ENCODE measurements at regions not wholly inside any gene's neighbourhood (a gene's known extent, or its start where the extent isn't known, plus 50 kb on each side); places are given as distances from the start of the nearest gene placed in this dataset.

DNA sequence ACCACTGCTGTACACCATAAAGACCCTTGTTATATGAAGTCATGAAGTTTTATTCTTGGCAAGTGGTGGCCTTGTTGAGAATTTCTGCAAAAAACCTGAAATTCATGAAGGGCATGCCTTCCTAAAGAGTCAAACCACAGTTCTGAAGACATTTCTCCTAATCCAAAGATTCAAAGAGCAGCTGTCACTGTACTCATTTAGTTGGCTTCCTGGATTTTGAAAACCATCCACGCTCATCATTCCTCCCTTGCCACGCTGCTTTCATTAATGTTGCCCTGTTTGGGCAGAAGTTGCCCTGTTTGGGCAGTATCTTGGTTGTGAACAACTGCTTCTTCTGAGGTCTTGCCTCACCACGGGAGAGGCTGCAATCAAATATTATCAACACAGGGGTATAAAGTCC is 560.3 kb upstream of the TLE4 start:
- no peaks in the 10 kb centered on the region for H3K4me1 ChIP-seq (ENCODE audit: low read depth, poor library complexity, severe bottlenecking)
- H3K27me3 ChIP-seq (ENCODE audit: insufficient read depth, low read depth), result no peaks in the 10 kb centered on the region
- H2AFZ ChIP-seq (ENCODE audit: low read depth), result no peak overlapping the region
- H3K79me2 ChIP-seq (ENCODE audit: insufficient read depth, low read depth), result no peaks in the 10 kb centered on the region
- no peak overlapping the region for H3K9ac ChIP-seq
- H3K4me3 ChIP-seq (IDR thresholded peaks at IDR 0.05; ENCODE audit: insufficient read depth, low read depth, low read length), result no peak overlapping the region
- no peaks in the 10 kb centered on the region for H4K20me1 ChIP-seq (ENCODE audit: insufficient read depth)
- H3K4me2 ChIP-seq, result no peak overlapping the region
- no peak overlapping the region for H3K27ac ChIP-seq
- TF ChIP-seq CTCF (conservative IDR thresholded peaks at IDR 0.05; ENCODE audit: low read depth, low read length), result no peak
- no peaks in the 10 kb centered on the region for H3K36me3 ChIP-seq (ENCODE audit: insufficient read depth)

GRCh38 chr9:79012561-79012960 is 559.2 kb upstream of the TLE4 start:
- Histone ChIP-seq H3K4me1 (ENCODE audit: low read depth, poor library complexity, severe bottlenecking) (no peaks in the 10 kb centered on the region), H3K4me3 (IDR thresholded peaks at IDR 0.05; ENCODE audit: insufficient read depth, low read depth, low read length) (no peak overlapping the region), H3K4me2 (no peak overlapping the region), H2AFZ (ENCODE audit: low read depth) (no peak overlapping the region), H3K27me3 (ENCODE audit: insufficient read depth, low read depth) (no peaks in the 10 kb centered on the region), H3K36me3 (ENCODE audit: insufficient read depth) (no peaks in the 10 kb centered on the region), H3K27ac (no peak overlapping the region), H3K9ac (no peak overlapping the region), H3K79me2 (ENCODE audit: insufficient read depth, low read depth) (no peaks in the 10 kb centered on the region), H4K20me1 (ENCODE audit: insufficient read depth) (no peaks in the 10 kb centered on the region)
- TF ChIP-seq CTCF (conservative IDR thresholded peaks at IDR 0.05; ENCODE audit: low read depth, low read length), result no peak

DNA sequence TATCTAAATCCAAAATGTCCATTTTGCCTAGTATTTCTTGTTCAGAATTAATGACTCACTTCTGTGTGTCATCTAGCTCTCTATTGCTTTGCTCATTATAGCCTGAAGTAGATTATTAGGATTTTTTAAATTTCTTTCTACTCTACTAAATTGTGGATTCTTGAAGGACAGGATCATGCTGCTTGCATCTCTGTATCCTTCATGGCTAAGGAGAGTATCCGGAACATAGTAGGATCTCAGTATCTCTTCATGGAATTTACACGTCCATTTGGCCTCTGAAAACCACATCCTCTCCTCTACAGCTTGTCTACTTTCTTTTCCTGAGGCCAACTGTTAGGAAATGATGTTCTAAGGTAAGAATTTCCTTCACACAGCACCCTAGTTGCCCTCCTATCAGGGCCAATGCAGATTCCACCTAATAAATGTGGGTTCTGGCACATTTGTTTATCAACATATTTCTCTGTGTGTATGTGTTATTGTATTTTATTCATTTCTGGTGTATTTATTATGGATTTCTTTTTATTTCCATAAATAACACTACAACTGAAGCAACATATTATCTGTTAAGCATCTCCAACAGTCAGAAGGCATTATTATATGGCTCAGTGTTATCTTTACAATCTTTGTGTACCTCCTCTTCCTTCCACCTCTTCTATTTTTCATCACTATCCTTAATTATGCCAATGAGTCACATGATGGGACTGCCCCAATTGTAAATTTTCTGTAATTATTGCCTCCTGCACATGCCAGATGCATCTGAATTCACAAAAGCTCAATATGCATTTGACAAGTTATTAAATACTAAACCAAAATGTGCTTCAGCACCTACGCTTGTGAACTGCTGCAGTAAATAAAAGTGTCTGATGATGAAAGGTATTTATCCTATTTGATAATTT is 557.8 kb upstream of the TLE4 start:
- Histone ChIP-seq H2AFZ (ENCODE audit: low read depth) (no peak overlapping the region), H3K27ac (no peak overlapping the region), H3K4me3 (IDR thresholded peaks at IDR 0.05; ENCODE audit: insufficient read depth, low read depth, low read length) (no peak overlapping the region), H3K4me2 (no peak overlapping the region), H4K20me1 (ENCODE audit: insufficient read depth) (no peaks in the 10 kb centered on the region), H3K79me2 (ENCODE audit: insufficient read depth, low read depth) (no peaks in the 10 kb centered on the region), H3K27me3 (ENCODE audit: insufficient read depth, low read depth) (no peaks in the 10 kb centered on the region), H3K9ac (no peak overlapping the region), H3K4me1 (ENCODE audit: low read depth, poor library complexity, severe bottlenecking) (no peaks in the 10 kb centered on the region), H3K36me3 (ENCODE audit: insufficient read depth) (no peaks in the 10 kb centered on the region)
- no peak for TF ChIP-seq CTCF (conservative IDR thresholded peaks at IDR 0.05; ENCODE audit: low read depth, low read length)

DNA sequence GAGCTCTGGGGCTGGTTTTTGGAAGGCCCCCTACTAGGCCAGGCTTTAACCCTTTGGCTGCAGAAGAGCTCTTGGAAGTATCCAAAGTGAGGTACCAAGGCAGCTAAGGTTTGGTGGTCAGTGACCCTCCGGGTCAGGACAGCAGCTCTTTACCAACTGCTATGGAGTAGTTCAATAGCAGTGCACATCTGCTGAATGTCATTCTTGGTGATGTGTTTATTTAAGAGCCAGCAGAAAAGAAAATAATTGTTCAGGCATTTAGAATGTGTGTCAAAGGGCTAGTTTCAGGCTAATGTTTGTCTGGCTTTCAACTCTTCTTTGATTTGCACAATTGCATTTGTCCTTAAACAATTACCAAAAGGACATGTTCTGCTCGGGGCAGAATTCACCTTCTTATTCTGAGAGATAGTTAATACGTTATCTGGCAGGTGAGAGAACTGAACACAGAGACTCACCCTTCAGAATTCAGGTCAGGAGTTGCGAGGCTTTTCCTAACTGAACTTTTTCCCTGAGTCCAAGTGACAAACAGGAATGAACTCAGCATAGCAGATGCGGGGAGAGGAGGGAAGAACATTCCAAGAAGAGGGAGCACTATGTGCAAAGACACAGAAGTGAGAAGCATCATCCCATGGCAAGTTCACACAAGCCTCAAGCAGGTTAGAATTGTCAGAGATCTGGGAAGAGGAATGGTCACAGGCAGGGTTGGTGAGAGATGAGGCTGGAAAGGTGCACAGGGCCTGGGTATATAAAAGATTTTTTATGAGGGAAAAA is 556.7 kb upstream of the TLE4 start:
- H3K36me3 ChIP-seq (ENCODE audit: insufficient read depth), result no peaks in the 10 kb centered on the region
- H3K9ac ChIP-seq, result no peak overlapping the region
- no peaks in the 10 kb centered on the region for H4K20me1 ChIP-seq (ENCODE audit: insufficient read depth)
- no peak overlapping the region for H2AFZ ChIP-seq (ENCODE audit: low read depth)
- H3K4me3 ChIP-seq (IDR thresholded peaks at IDR 0.05; ENCODE audit: insufficient read depth, low read depth, low read length), result no peak overlapping the region
- H3K4me2 ChIP-seq, result no peak overlapping the region
- TF ChIP-seq CTCF (conservative IDR thresholded peaks at IDR 0.05; ENCODE audit: low read depth, low read length), result no peak
- H3K27me3 ChIP-seq (ENCODE audit: insufficient read depth, low read depth), result no peaks in the 10 kb centered on the region
- no peaks in the 10 kb centered on the region for H3K79me2 ChIP-seq (ENCODE audit: insufficient read depth, low read depth)
- H3K4me1 ChIP-seq (ENCODE audit: low read depth, poor library complexity, severe bottlenecking), result no peaks in the 10 kb centered on the region
- no peak overlapping the region for H3K27ac ChIP-seq

All from KMS-11 (cell line).